ENCODE measurements at regions not wholly inside any gene's neighbourhood (a gene's known extent, or its start where the extent isn't known, plus 50 kb on each side); places are given as distances from the start of the nearest gene placed in this dataset.

DNA sequence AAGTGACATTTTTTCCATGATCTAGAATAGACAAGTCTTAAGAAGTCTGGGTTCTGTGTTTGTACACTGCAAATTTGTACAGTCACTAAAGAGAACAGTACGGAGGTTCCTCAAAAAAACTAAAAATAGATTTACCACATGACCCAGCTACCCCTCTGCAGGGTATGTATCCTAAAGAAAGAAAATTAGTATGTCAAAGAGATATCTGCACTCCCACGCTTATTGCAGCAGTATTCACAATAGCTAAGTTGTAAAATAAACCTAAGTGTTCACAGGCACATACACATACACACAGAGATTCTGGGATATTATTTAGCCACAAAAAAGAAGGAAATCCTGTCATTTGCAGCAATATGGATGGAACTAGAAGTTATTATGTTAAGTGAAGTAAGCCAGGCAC is 120.4 kb downstream of the ZIC1 start:
- in situ Hi-C loops (cut with MboI; ENCODE audit: low sequenced_read_pairs): no loop called here
- H3K27me3 ChIP-seq (ENCODE audit: control insufficient read depth, insufficient read depth, low read length): no peaks in the 10 kb centered on the region
- H2BK20ac ChIP-seq (ENCODE audit: low read depth, low read length): no peak overlapping the region
- no peak for DNase-seq
- H3K27ac ChIP-seq (ENCODE audit: insufficient read depth, low read length): no peak overlapping the region
- H3K79me1 ChIP-seq (ENCODE audit: low read depth in 1 of 2, low read length in 2 of 2): no peaks in the 10 kb centered on the region
- H3K4me3 ChIP-seq (ENCODE audit: insufficient read depth, low read depth, low read length): no peak overlapping the region
- no peak overlapping the region for H2AK5ac ChIP-seq (ENCODE audit: low read depth, low read length)
- no peak overlapping the region for H4K91ac ChIP-seq (ENCODE audit: insufficient read depth, low read depth, low read length)
- no peaks in the 10 kb centered on the region for H4K20me1 ChIP-seq (ENCODE audit: insufficient read depth, low read length)
- no peak overlapping the region for H2BK5ac ChIP-seq (ENCODE audit: low read depth, low read length, poor library complexity, severe bottlenecking)
- no peaks in the 10 kb centered on the region for H3K9me1 ChIP-seq (ENCODE audit: insufficient read depth, low read length)
- CTCF ChIA-PET: no interaction called here
- H3K4me2 ChIP-seq (ENCODE audit: low read depth, low read length): no peak overlapping the region
- no TSS peak for BruUV-seq (replicated peaks)
- no peak overlapping the region for H3K56ac ChIP-seq (ENCODE audit: extremely low read depth, insufficient read depth, low read length)
- intact Hi-C loops (cut with micrococcal nuclease): no loop called here
- ATAC-seq (ENCODE audit: low read depth): no peak
- H3K9me3 ChIP-seq (ENCODE audit: control insufficient read depth, insufficient read depth, low read length): no peaks in the 10 kb centered on the region
- H4K5ac ChIP-seq (ENCODE audit: low read depth, low read length): no peak overlapping the region
- H3K4me1 ChIP-seq (ENCODE audit: control insufficient read depth, insufficient read depth, low read length): no peaks in the 10 kb centered on the region
- POLR2A ChIA-PET (ENCODE audit: unreplicated experiment): no interaction called here
- no peak overlapping the region for H3K18ac ChIP-seq (ENCODE audit: low read depth, low read length)
- WGBS, 2 experiments (ENCODE audit: extremely low coverage in 2 of 2, insufficient read length in 1 of 2): no CpG with 5 or more reads among the region's 2 CpGs
- H3K14ac ChIP-seq (replicated peaks; ENCODE audit: low read depth, low read length): no peak overlapping the region
- no peak overlapping the region for H4K8ac ChIP-seq (ENCODE audit: low read depth in 2 of 2, low read length in 2 of 2)
- H3K36me3 ChIP-seq (ENCODE audit: control insufficient read depth, insufficient read depth, low read length): no peaks in the 10 kb centered on the region
- H2AFZ ChIP-seq (replicated peaks; ENCODE audit: low read length, poor library complexity): no peak overlapping the region
- no peak overlapping the region for H3K23ac ChIP-seq (ENCODE audit: low read depth, low read length)
- H3K4ac ChIP-seq (ENCODE audit: low read depth, low read length): no peak overlapping the region
- no peak overlapping the region for H2AK9ac ChIP-seq (replicated peaks; ENCODE audit: low read depth, low read length, poor library complexity)
- no peak overlapping the region for H2BK120ac ChIP-seq (ENCODE audit: low read depth, low read length)
- no peak overlapping the region for H3K9ac ChIP-seq (ENCODE audit: low read depth, low read length)
- no peak overlapping the region for H2BK15ac ChIP-seq (ENCODE audit: low read depth, low read length)
- dilution Hi-C loops (cut with HindIII; ENCODE audit: low sequenced_read_pairs, unreplicated experiment): no loop called here
- TF ChIP-seq POLR2A (IDR thresholded peaks at IDR 0.05; ENCODE audit: low read depth, low read length) (no peak), BHLHE40 (IDR thresholded peaks at IDR 0.05; ENCODE audit: low read depth, low read length) (no peak), SMC3 (IDR thresholded peaks at IDR 0.05; ENCODE audit: low read depth, low read length) (no peak), MXI1 (IDR thresholded peaks at IDR 0.05; ENCODE audit: borderline replicate concordance, low read depth, low read length) (no peak), FOS (IDR thresholded peaks at IDR 0.05; ENCODE audit: low read depth, low read length) (no peak), MAFK (IDR thresholded peaks at IDR 0.05; ENCODE audit: low read depth, low read length) (no peak), RFX5 (IDR thresholded peaks at IDR 0.05; ENCODE audit: low read depth, low read length) (no peak), CHD1 (IDR thresholded peaks at IDR 0.05; ENCODE audit: low read depth, low read length) (no peak), NFE2L2 (IDR thresholded peaks at IDR 0.05; ENCODE audit: low read depth, low read length) (no peak), RAD21 (IDR thresholded peaks at IDR 0.05; ENCODE audit: low read length) (no peak), CEBPB (IDR thresholded peaks at IDR 0.05; ENCODE audit: low read depth, low read length) (no peak)
- TF ChIP-seq, protein P1, sequence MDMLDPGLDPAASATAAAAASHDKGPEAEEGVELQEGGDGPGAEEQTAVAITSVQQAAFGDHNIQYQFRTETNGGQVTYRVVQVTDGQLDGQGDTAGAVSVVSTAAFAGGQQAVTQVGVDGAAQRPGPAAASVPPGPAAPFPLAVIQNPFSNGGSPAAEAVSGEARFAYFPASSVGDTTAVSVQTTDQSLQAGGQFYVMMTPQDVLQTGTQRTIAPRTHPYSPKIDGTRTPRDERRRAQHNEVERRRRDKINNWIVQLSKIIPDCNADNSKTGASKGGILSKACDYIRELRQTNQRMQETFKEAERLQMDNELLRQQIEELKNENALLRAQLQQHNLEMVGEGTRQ (IDR thresholded peaks at IDR 0.05; ENCODE audit: low read depth, low read length): no peak
- TF ChIP-seq, protein P2, sequence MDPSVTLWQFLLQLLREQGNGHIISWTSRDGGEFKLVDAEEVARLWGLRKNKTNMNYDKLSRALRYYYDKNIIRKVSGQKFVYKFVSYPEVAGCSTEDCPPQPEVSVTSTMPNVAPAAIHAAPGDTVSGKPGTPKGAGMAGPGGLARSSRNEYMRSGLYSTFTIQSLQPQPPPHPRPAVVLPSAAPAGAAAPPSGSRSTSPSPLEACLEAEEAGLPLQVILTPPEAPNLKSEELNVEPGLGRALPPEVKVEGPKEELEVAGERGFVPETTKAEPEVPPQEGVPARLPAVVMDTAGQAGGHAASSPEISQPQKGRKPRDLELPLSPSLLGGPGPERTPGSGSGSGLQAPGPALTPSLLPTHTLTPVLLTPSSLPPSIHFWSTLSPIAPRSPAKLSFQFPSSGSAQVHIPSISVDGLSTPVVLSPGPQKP (IDR thresholded peaks at IDR 0.05; ENCODE audit: borderline replicate concordance, low read depth, low read length): no peak
- TF ChIP-seq, protein P3, sequence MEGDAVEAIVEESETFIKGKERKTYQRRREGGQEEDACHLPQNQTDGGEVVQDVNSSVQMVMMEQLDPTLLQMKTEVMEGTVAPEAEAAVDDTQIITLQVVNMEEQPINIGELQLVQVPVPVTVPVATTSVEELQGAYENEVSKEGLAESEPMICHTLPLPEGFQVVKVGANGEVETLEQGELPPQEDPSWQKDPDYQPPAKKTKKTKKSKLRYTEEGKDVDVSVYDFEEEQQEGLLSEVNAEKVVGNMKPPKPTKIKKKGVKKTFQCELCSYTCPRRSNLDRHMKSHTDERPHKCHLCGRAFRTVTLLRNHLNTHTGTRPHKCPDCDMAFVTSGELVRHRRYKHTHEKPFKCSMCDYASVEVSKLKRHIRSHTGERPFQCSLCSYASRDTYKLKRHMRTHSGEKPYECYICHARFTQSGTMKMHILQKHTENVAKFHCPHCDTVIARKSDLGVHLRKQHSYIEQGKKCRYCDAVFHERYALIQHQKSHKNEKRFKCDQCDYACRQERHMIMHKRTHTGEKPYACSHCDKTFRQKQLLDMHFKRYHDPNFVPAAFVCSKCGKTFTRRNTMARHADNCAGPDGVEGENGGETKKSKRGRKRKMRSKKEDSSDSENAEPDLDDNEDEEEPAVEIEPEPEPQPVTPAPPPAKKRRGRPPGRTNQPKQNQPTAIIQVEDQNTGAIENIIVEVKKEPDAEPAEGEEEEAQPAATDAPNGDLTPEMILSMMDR (conservative IDR thresholded peaks at IDR 0.05; ENCODE audit: low read depth, low read length): no peak

Data from IMR-90 (cell line).